ENCODE measurements at regions not wholly inside any gene's neighbourhood (a gene's known extent, or its start where the extent isn't known, plus 50 kb on each side); places are given as distances from the start of the nearest gene placed in this dataset.
A peak's percentile ranks its signal among the peaks of the same experiment; 100 is the strongest.

DNA sequence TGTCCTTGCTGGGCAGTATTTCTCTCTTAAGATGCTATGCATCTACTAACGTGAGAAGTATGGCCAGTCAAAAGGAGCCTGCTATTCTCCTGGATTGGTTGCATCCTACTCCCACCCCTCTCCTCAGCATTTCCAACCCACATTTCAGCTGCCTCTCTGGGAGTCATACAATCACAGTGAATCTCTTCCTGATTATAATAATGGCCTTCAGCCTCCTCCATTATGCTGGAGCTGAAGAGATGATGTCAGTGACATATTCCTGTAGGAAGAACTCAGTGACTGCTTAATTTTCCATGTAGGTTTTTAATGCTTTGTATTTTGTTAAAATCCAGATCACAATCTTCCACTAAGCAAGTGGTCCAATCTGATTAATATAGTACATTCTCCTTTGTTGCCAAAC is 82.7 kb upstream of the SUCLG2 start:
- no peak overlapping the region for H3K4me3 ChIP-seq (ENCODE audit: low read length)
- TF ChIP-seq, protein P1, sequence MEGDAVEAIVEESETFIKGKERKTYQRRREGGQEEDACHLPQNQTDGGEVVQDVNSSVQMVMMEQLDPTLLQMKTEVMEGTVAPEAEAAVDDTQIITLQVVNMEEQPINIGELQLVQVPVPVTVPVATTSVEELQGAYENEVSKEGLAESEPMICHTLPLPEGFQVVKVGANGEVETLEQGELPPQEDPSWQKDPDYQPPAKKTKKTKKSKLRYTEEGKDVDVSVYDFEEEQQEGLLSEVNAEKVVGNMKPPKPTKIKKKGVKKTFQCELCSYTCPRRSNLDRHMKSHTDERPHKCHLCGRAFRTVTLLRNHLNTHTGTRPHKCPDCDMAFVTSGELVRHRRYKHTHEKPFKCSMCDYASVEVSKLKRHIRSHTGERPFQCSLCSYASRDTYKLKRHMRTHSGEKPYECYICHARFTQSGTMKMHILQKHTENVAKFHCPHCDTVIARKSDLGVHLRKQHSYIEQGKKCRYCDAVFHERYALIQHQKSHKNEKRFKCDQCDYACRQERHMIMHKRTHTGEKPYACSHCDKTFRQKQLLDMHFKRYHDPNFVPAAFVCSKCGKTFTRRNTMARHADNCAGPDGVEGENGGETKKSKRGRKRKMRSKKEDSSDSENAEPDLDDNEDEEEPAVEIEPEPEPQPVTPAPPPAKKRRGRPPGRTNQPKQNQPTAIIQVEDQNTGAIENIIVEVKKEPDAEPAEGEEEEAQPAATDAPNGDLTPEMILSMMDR (conservative IDR thresholded peaks at IDR 0.05; ENCODE audit: low read length): no peak
- DNase-seq (ENCODE audit: low read depth): no peak

DNA sequence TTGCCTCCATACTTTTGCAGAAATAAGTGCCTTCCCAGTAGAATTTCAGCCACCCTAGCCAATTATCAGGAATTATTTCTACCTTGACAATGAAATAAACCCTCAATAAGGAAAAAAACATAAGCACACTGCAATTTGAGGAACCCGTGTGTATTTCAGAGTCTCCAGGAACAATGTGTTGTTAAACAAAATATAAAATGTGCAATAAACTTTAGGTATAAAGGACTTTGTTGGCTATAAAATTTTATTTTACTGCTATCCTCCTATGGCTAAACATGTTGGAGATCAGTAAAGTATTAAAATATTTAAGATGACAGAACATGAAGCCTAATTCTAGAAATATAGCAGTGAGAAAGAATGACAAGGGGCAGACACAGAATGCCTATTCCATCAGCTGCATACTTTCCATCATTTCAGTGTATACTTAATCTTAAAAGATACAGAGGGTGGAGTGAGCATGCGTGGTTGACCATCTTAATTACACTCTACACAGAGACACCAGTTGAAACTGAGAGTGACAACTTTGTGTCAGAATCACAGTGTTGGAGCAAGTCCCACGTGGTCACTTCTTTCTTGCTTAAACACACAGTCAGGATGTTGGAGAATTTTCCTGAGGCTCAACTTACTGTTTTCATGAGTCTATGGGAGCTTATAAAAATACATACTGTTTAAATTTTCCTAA is 79.0 kb upstream of the SUCLG2 start:
- TF ChIP-seq, protein P1 (conservative IDR thresholded peaks at IDR 0.05; ENCODE audit: low read length): no peak
- DNase-seq (ENCODE audit: low read depth): no peak
- no peak overlapping the region for H3K4me3 ChIP-seq (ENCODE audit: low read length)

DNA sequence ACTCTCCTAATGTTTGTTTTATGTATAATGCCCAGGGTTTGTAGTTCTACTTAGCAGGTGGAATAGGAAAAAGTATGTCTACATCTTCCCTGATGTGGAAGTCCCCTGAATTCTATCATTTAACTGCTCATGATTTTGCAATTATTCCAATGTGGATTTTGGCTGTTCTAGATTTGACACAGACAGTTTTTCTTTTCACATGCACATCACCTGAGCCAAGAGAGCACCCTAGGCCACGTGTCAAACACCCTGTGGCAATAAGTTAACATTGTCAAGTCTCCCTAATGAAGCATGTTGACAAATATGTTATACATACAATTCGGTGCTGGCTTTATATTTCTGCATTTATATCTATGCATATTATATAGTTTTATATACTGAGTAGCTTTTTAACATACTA is 70.0 kb upstream of the SUCLG2 start:
- DNase-seq (ENCODE audit: low read depth): no peak
- no peak overlapping the region for H3K4me3 ChIP-seq (ENCODE audit: low read length)
- TF ChIP-seq, protein P1 (conservative IDR thresholded peaks at IDR 0.05; ENCODE audit: low read length): no peak

DNA sequence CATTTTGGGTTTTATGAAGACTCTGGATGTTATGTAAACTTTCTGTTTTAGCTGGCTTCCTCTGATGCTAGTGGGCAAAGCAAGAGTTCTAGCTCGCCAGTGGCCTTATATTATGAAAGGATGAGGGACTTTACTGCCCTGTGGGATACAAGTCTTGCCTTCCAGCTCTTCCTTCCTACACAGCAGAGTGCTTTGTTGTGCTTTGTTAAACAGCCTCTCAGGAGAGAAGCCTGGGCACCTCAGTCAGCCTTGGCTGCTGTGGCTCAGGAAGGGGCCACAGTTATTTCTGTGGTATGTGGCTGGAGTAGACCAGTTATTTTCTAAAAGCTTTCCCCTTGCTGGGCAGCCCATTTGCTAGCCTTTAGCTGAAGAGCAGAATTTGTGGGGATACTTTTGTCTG is 69.5 kb upstream of the SUCLG2 start:
- H3K4me3 ChIP-seq (ENCODE audit: low read length): no peak overlapping the region

DNA sequence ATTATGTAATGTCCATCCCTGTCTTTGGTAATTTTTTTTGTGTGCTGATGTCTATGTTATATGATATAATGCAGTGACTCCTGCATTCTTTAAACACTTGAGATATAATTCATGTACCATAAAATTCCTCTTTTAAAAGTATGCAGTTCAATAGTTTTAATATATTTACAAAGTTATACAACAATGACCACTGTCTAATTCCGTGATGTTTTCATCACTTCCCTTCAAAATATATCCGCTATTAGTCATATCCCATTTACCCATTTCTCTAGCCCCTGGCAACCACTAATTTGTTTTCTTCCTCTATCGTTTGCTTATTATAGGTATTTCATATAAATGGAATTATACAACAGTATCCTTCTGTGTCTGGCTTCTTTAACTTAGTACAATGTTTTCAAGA is 64.9 kb upstream of the SUCLG2 start:
- no peak overlapping the region for H3K4me3 ChIP-seq (ENCODE audit: low read length)
- TF ChIP-seq, protein P1 (conservative IDR thresholded peaks at IDR 0.05; ENCODE audit: low read length): no peak
- peak; percentile 11 for DNase-seq (ENCODE audit: low read depth)

More for the DNA sequence above, 69.5 kb upstream of the SUCLG2 start:
- TF ChIP-seq, protein P1 (conservative IDR thresholded peaks at IDR 0.05; ENCODE audit: low read length): no peak
- DNase-seq (ENCODE audit: low read depth): no peak

DNA sequence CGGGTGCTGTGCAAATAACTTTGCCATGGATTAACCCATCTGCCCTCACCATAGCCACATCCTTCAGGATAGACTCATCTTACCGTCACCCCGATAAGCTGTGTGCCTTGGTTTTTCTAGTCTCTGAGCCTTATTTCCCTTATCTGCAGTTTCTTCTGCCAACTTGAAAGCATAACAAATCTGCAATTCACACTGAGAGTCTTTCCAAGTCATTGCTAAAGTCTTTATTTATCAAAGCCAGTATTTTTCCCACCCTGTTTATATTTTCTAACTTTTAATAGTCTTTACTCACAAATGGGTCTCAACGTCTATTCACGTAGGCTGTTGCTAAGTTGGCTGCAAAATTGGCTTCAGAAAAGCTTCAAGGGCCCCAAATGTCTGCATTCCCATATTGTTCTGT is 61.6 kb upstream of the SUCLG2 start:
- DNase-seq (ENCODE audit: low read depth): no peak

More for the DNA sequence above, 61.6 kb upstream of the SUCLG2 start:
- TF ChIP-seq, protein P1 (conservative IDR thresholded peaks at IDR 0.05; ENCODE audit: low read length): no peak
- no peak overlapping the region for H3K4me3 ChIP-seq (ENCODE audit: low read length)
